ENCODE measurements at regions not wholly inside any gene's neighbourhood (a gene's known extent, or its start where the extent isn't known, plus 50 kb on each side); places are given as distances from the start of the nearest gene placed in this dataset.

GRCh38 chr11:97409141-97409540, 1019.3 kb downstream of the JRKL start:
- TF ChIP-seq CTCF (IDR thresholded peaks at IDR 0.05; ENCODE audit: insufficient read depth, low read length, poor library complexity, severe bottlenecking) (no peak), EZH2phosphoT487 (conservative IDR thresholded peaks at IDR 0.05; ENCODE audit: low read length) (no peak)
